Liver (tissue), 8 donors: ENCODE measurements at regions not wholly inside any gene's neighbourhood (a gene's known extent, or its start where the extent isn't known, plus 50 kb on each side); places are given as distances from the start of the nearest gene placed in this dataset.

Source experiments
- DNase-seq: peaks from one replicate; pipeline ENCODE4 v3.0.0-alpha.2; 2017; ENCODE audit warnings: low spot score
- H3K27ac ChIP-seq, 2 donors: one replicate each; pipeline ENCODE4 v1.7.0; 2013; ENCODE audit warnings: inconsistent platforms in 2 of 2, low read length in 2 of 2, control low read depth in 1 of 2, low read depth in 1 of 2, mild to moderate bottlenecking in 1 of 2
- H3K27me3 ChIP-seq, 4 donors: one replicate each; pipeline versions ENCODE4 v1.6.1 to v1.7.0; 2013; ENCODE audit warnings: low read length in 3 of 4, inconsistent platforms in 1 of 4, mild to moderate bottlenecking in 1 of 4, moderate library complexity in 1 of 4; ENCODE audit not compliant: control insufficient read depth in 4 of 4, insufficient read depth in 4 of 4
- H3K36me3 ChIP-seq, 4 donors: one replicate each; pipeline versions ENCODE4 v1.6.1 to v1.7.0; 2013; ENCODE audit warnings: low read length in 3 of 4, mild to moderate bottlenecking in 3 of 4, low read depth in 1 of 4, moderate library complexity in 1 of 4; ENCODE audit not compliant: control insufficient read depth in 4 of 4, insufficient read depth in 3 of 4
- H3K4me1 ChIP-seq, 4 donors: one replicate each; pipeline versions ENCODE4 v1.6.1 to v1.7.0; 2013; ENCODE audit warnings: low read length in 3 of 4, mild to moderate bottlenecking in 3 of 4, moderate library complexity in 1 of 4; ENCODE audit not compliant: control insufficient read depth in 4 of 4, insufficient read depth in 4 of 4
- H3K4me3 ChIP-seq, 3 donors: one replicate each; pipeline versions ENCODE4 v1.6.1 to v1.7.0; 2013; ENCODE audit warnings: low read length in 3 of 3, control low read depth in 1 of 3, low read depth in 1 of 3, mild to moderate bottlenecking in 1 of 3
- H3K9ac ChIP-seq, 2 donors: one replicate each; pipeline ENCODE4 v1.7.0; 2013; ENCODE audit warnings: low read length in 2 of 2, mild to moderate bottlenecking in 2 of 2, moderate library complexity in 2 of 2, control low read depth in 1 of 2, low read depth in 1 of 2
- H3K9me3 ChIP-seq, 4 donors: one replicate each; pipeline versions ENCODE4 v1.6.1 to v1.7.0; 2013; ENCODE audit warnings: low read length in 3 of 4; ENCODE audit not compliant: control insufficient read depth in 4 of 4
- EGR1 ChIP-seq, 2 donors: IDR thresholded peaks; 2 replicates each; pipeline ENCODE4 v1.6.1; 2016 to 2018; ENCODE audit warnings: antibody characterized with exemption in 2 of 2, low read depth in 2 of 2
- FOXA1 ChIP-seq: IDR thresholded peaks from 2 replicates; pipeline ENCODE4 v1.6.1; 2016; ENCODE audit warnings: antibody characterized with exemption
- FOXA2 ChIP-seq: IDR thresholded peaks from 2 replicates; pipeline ENCODE4 v1.6.1; 2016; ENCODE audit warnings: antibody characterized with exemption
- GABPA ChIP-seq, 2 donors: IDR thresholded peaks in 1 of 2; conservative IDR thresholded peaks in 1 of 2; 2 replicates each; pipeline ENCODE4 v1.6.1; 2016; ENCODE audit warnings: antibody characterized with exemption in 2 of 2, mild to moderate bottlenecking in 1 of 2, moderate library complexity in 1 of 2
- HNF4G ChIP-seq: IDR thresholded peaks from 2 replicates; pipeline ENCODE4 v1.6.1; 2016; ENCODE audit warnings: antibody characterized with exemption
- JUND ChIP-seq, 2 donors: IDR thresholded peaks; 2 replicates each; pipeline ENCODE4 v1.6.1; 2016; ENCODE audit warnings: antibody characterized with exemption in 2 of 2
- NR2F2 ChIP-seq: IDR thresholded peaks from 2 replicates; pipeline ENCODE4 v1.6.1; 2016; ENCODE audit warnings: antibody characterized with exemption
- RAD21 ChIP-seq, 2 donors: IDR thresholded peaks; 2 replicates each; pipeline ENCODE4 v1.6.1; 2016; ENCODE audit warnings: antibody characterized with exemption in 2 of 2, mild to moderate bottlenecking in 2 of 2
- RXRA ChIP-seq, 2 donors: IDR thresholded peaks; 2 replicates each; pipeline ENCODE4 v1.6.1; 2017 to 2018; ENCODE audit warnings: antibody characterized with exemption in 2 of 2, mild to moderate bottlenecking in 1 of 2
- SP1 ChIP-seq: IDR thresholded peaks from 2 replicates; pipeline ENCODE4 v1.6.1; 2018; ENCODE audit warnings: antibody characterized with exemption, mild to moderate bottlenecking
- YY1 ChIP-seq: IDR thresholded peaks from 2 replicates; pipeline ENCODE4 v1.6.1; 2016; ENCODE audit warnings: antibody characterized with exemption, mild to moderate bottlenecking
- WGBS: extraction: QIAGEN DNeasy Blood & Tissue Kit; methylation state at CpG from one replicate; pipeline ENCODE4 v1.1.7; 2013; 5-methylcytosine and 5-hydroxymethylcytosine counted together
- TF ChIP-seq, protein P1 (sequence below): IDR thresholded peaks from 2 replicates; pipeline ENCODE4 v1.6.1; 2016; ENCODE audit warnings: antibody characterized with exemption
- TF ChIP-seq, protein P2 (sequence below): fragments of 150-350 bp; IDR thresholded peaks from 2 replicates; pipeline ENCODE4 v1.5.1; 2017; ENCODE audit warnings: improper control_type of control experiment, low read depth, low read length; ENCODE audit not compliant: missing input control
- TF ChIP-seq, protein P3 (sequence below): IDR thresholded peaks from 2 replicates; pipeline ENCODE4 v1.6.1; 2016; ENCODE audit warnings: antibody characterized with exemption, mild to moderate bottlenecking
- TF ChIP-seq, protein P4 (sequence below): IDR thresholded peaks from 2 replicates; pipeline ENCODE4 v1.6.1; 2016; ENCODE audit warnings: antibody characterized with exemption
- TF ChIP-seq, protein P5 (sequence below): IDR thresholded peaks from 2 replicates; pipeline ENCODE4 v1.6.1; 2016; ENCODE audit warnings: antibody characterized with exemption
- donor health status: healthy.
- donor health status: healthy.
- donor health status: healthy.
- donor health status: healthy.
- donor health status: healthy.

DNA sequence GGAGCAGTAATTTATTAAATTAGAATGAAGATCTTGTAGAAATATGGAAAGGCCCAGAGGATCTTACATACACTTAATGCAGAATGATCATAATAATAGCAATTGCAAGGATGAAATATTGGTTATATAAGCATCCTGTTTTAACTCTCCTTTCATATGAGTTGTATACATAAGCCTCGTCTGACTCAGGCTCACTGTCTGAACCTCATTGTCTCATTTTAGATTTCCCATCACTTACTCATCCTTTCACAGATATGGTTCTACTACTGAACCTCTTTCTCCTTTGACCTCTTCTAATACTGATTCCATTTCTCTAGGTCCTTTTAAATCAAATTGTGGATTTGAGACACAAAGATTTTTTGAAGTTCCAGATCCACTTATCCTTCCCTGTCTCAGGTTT is 277.3 kb upstream of the TRPC5 start:
- H3K9ac ChIP-seq: no peak overlapping the region
- no peaks in the 10 kb centered on the region for H3K4me1 ChIP-seq
- no peaks in the 10 kb centered on the region for H3K27me3 ChIP-seq
- no peak overlapping the region for H3K27ac ChIP-seq
- no peaks in the 10 kb centered on the region for H3K36me3 ChIP-seq
- TF ChIP-seq FOXA2 (no peak), HNF4G (no peak), EGR1 (IDR thresholded peaks at IDR 0.05; ENCODE audit: low read depth in 2 of 2) (no peak), JUND (IDR thresholded peaks at IDR 0.05) (no peak), FOXA1 (no peak), SP1 (no peak), YY1 (no peak)
- TF ChIP-seq, protein P1, sequence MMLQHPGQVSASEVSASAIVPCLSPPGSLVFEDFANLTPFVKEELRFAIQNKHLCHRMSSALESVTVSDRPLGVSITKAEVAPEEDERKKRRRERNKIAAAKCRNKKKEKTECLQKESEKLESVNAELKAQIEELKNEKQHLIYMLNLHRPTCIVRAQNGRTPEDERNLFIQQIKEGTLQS: no peak
- TF ChIP-seq, protein P2, sequence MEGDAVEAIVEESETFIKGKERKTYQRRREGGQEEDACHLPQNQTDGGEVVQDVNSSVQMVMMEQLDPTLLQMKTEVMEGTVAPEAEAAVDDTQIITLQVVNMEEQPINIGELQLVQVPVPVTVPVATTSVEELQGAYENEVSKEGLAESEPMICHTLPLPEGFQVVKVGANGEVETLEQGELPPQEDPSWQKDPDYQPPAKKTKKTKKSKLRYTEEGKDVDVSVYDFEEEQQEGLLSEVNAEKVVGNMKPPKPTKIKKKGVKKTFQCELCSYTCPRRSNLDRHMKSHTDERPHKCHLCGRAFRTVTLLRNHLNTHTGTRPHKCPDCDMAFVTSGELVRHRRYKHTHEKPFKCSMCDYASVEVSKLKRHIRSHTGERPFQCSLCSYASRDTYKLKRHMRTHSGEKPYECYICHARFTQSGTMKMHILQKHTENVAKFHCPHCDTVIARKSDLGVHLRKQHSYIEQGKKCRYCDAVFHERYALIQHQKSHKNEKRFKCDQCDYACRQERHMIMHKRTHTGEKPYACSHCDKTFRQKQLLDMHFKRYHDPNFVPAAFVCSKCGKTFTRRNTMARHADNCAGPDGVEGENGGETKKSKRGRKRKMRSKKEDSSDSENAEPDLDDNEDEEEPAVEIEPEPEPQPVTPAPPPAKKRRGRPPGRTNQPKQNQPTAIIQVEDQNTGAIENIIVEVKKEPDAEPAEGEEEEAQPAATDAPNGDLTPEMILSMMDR: no peak
- TF ChIP-seq, protein P3, sequence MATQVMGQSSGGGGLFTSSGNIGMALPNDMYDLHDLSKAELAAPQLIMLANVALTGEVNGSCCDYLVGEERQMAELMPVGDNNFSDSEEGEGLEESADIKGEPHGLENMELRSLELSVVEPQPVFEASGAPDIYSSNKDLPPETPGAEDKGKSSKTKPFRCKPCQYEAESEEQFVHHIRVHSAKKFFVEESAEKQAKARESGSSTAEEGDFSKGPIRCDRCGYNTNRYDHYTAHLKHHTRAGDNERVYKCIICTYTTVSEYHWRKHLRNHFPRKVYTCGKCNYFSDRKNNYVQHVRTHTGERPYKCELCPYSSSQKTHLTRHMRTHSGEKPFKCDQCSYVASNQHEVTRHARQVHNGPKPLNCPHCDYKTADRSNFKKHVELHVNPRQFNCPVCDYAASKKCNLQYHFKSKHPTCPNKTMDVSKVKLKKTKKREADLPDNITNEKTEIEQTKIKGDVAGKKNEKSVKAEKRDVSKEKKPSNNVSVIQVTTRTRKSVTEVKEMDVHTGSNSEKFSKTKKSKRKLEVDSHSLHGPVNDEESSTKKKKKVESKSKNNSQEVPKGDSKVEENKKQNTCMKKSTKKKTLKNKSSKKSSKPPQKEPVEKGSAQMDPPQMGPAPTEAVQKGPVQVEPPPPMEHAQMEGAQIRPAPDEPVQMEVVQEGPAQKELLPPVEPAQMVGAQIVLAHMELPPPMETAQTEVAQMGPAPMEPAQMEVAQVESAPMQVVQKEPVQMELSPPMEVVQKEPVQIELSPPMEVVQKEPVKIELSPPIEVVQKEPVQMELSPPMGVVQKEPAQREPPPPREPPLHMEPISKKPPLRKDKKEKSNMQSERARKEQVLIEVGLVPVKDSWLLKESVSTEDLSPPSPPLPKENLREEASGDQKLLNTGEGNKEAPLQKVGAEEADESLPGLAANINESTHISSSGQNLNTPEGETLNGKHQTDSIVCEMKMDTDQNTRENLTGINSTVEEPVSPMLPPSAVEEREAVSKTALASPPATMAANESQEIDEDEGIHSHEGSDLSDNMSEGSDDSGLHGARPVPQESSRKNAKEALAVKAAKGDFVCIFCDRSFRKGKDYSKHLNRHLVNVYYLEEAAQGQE: no peak
- no peak overlapping the region for H3K4me3 ChIP-seq
- 84% methylated on average over 1 of the region's 1 CpG for WGBS
- no peak for DNase-seq
- H3K9me3 ChIP-seq: no peaks in the 10 kb centered on the region

DNA sequence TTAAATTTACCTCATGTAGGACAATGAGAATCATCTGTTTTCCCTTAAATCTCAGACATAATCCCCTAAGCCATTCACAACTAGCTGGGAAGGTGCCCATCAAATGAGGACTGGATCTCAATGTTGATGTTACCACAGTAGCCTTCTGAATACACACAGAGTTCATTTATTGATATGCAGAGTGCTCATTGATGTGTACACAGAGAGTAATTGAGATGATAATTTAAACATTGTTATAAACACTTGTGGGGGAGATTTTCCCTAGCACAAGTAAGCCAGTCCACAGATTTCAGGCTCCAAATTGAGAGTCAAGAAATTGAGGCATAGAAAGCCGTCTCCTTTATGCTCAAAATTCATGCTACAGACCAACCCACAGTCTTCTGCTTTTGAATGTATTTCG is 273.4 kb upstream of the TRPC5 start:
- TF ChIP-seq HNF4G (no peak), RAD21 (IDR thresholded peaks at IDR 0.05) (no peak), JUND (IDR thresholded peaks at IDR 0.05) (no peak), GABPA (IDR thresholded peaks at IDR 0.05 in 1 of 2, conservative IDR thresholded peaks at IDR 0.05 in 1 of 2) (no peak), NR2F2 (no peak), YY1 (no peak), FOXA2 (no peak), RXRA (IDR thresholded peaks at IDR 0.05) (no peak), FOXA1 (no peak), SP1 (no peak)
- TF ChIP-seq, protein P4, sequence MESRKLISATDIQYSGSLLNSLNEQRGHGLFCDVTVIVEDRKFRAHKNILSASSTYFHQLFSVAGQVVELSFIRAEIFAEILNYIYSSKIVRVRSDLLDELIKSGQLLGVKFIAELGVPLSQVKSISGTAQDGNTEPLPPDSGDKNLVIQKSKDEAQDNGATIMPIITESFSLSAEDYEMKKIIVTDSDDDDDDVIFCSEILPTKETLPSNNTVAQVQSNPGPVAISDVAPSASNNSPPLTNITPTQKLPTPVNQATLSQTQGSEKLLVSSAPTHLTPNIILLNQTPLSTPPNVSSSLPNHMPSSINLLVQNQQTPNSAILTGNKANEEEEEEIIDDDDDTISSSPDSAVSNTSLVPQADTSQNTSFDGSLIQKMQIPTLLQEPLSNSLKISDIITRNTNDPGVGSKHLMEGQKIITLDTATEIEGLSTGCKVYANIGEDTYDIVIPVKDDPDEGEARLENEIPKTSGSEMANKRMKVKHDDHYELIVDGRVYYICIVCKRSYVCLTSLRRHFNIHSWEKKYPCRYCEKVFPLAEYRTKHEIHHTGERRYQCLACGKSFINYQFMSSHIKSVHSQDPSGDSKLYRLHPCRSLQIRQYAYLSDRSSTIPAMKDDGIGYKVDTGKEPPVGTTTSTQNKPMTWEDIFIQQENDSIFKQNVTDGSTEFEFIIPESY: no peak
- TF ChIP-seq, protein P2: no peak
- TF ChIP-seq, protein P5, sequence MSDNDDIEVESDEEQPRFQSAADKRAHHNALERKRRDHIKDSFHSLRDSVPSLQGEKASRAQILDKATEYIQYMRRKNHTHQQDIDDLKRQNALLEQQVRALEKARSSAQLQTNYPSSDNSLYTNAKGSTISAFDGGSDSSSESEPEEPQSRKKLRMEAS: no peak
- TF ChIP-seq, protein P1: no peak
- TF ChIP-seq, protein P3: no peak
- Histone ChIP-seq H3K4me3 (no peak overlapping the region), H3K27me3 (no peaks in the 10 kb centered on the region), H3K36me3 (no peaks in the 10 kb centered on the region), H3K9me3 (no peaks in the 10 kb centered on the region), H3K9ac (no peak overlapping the region), H3K27ac (no peak overlapping the region), H3K4me1 (no peaks in the 10 kb centered on the region)
- WGBS: 86% methylated on average over 2 of the region's 2 CpGs
- DNase-seq: no peak
